ENCODE measurements at regions not wholly inside any gene's neighbourhood (a gene's known extent, or its start where the extent isn't known, plus 50 kb on each side); places are given as distances from the start of the nearest gene placed in this dataset.

DNA sequence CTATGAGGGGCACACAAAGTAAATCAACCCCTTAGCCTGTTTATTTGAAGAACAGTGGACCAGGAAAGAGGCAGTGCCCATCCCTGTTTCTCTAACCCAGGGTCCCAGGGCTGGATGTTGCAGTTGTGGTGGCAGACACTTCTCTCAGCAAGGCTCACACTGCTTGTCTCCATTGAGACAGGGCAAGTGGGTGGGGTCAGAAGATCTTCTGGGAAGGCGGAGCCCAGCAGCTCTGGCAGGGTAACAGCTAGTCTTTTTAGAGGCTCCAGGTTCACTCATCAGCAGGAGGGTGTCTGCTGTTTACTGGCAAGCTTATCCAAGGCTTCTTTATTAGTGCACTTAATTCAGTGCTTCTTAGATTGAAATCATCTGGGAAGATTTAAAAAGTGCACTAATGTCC, 659.8 kb upstream of the DIPK2B start:
- H3K4me3 ChIP-seq (ENCODE audit: control insufficient read depth, low read depth, low read length) = no peak overlapping the region
- DNase-seq (ENCODE audit: low read depth) = no peak
- TF ChIP-seq, protein P1, sequence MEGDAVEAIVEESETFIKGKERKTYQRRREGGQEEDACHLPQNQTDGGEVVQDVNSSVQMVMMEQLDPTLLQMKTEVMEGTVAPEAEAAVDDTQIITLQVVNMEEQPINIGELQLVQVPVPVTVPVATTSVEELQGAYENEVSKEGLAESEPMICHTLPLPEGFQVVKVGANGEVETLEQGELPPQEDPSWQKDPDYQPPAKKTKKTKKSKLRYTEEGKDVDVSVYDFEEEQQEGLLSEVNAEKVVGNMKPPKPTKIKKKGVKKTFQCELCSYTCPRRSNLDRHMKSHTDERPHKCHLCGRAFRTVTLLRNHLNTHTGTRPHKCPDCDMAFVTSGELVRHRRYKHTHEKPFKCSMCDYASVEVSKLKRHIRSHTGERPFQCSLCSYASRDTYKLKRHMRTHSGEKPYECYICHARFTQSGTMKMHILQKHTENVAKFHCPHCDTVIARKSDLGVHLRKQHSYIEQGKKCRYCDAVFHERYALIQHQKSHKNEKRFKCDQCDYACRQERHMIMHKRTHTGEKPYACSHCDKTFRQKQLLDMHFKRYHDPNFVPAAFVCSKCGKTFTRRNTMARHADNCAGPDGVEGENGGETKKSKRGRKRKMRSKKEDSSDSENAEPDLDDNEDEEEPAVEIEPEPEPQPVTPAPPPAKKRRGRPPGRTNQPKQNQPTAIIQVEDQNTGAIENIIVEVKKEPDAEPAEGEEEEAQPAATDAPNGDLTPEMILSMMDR (conservative IDR thresholded peaks at IDR 0.05; ENCODE audit: control insufficient read depth, insufficient read depth, low read depth, low read length) = no peak

DNA sequence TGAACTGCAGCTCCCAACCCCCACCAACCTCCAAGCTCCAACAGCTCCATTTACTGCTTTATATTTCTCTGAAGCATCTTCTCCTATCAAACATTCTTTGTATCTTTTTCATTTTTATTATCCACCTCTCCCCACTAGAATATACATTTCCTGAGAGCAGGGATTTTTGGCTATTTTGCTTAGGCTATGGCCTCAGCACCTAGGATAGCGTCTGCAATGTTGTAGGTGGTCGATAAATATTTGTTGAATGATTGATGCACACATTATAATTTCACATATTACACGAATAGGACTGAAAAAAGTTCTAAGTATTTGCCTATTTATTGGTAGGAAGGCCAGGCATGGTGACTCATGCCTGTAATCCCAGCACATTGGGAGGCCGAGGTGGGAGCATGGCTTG, 658.7 kb upstream of the DIPK2B start:
- TF ChIP-seq, protein P1 (conservative IDR thresholded peaks at IDR 0.05; ENCODE audit: control insufficient read depth, insufficient read depth, low read depth, low read length) = no peak
- no peak overlapping the region for H3K4me3 ChIP-seq (ENCODE audit: control insufficient read depth, low read depth, low read length)
- DNase-seq (ENCODE audit: low read depth) = no peak

DNA sequence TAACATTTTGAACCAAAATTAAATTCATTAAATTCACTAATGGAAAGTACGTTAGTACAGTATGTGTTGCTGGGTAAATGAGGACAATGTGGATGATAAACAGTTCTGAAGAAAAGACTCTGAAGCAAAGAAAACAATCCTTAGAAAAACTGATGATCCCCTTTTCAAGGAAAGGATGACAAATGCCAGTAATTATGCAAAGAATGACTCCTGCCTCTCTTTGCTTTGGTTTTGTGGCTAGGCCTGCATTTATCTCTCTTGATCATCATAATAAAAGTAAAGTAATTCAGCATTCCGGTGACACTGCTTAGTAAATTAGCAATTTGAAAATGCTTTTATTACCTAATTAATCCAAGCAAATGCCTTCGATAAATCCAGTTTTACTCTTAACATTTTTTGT, 652.2 kb upstream of the DIPK2B start:
- DNase-seq (ENCODE audit: low read depth) = peak; percentile 22
- TF ChIP-seq, protein P1 (conservative IDR thresholded peaks at IDR 0.05; ENCODE audit: control insufficient read depth, insufficient read depth, low read depth, low read length) = no peak
- no peak overlapping the region for H3K4me3 ChIP-seq (ENCODE audit: control insufficient read depth, low read depth, low read length)

DNA sequence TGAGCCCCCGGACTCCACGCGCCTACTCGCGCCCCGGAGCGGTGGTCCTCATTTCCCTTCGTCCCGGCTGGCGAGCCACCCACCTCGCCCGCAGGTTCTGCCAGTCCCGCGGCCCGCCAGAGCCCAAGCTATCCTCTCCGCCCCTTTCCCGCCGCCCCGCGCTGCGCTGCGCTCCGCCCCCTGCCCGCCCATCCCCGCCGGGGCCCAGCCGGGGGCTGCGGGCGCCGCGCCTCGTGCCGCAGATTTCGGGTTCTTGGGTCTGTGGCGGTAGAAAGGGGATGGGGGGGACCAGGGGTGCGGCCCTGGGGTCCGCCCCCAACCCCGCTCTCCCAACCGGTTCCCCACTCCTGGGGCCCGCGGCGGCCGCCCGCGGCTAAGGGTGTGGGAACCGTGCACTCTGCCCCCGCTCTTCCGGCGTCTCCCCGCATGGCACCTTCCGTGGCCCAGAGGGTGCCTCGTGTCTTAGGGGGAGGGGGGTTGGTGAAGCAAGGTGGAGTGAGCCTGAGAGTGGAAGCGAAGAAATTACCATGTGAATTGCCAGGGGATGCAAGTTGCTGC, 650.8 kb upstream of the DIPK2B start:
- DNase-seq (ENCODE audit: low read depth) = no peak
- TF ChIP-seq, protein P1 (conservative IDR thresholded peaks at IDR 0.05; ENCODE audit: control insufficient read depth, insufficient read depth, low read depth, low read length) = no peak
- peak overlapping the region; percentile 74 for H3K4me3 ChIP-seq (ENCODE audit: control insufficient read depth, low read depth, low read length)

DNA sequence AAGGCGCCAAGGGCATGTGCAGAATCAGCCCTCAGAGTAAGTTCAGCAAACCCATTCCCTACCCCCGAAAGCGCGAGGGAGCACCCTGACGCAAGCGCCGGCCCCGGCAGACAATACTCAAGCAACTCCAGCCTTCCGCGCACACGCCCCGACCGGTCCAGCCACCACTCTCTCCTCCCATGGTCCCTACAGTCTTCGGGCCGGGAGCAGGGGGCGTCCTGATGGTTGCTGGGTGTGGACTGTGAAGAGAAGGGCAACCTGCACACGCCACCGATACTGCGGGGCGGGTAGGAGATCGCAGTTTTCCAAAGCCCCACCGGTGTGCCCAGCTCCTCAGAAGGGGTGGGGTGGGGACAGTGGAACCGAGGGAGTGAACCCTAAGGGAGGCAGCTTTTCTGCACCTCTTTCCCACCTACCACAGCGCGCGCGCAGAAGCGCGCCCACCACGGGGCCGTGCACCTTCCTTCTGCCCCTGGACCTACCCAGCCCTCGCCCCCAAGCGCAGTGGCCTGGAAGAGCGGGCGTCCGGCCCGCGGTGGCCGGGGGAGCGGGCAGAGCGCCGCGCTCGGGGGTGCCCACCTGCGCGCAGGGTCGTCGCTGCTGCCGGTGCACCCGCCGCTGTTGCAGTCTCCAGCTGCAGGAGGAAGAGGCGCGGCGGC, 650.2 kb upstream of the DIPK2B start:
- DNase-seq (ENCODE audit: low read depth) = peak; percentile 25
- TF ChIP-seq, protein P1 (conservative IDR thresholded peaks at IDR 0.05; ENCODE audit: control insufficient read depth, insufficient read depth, low read depth, low read length) = no peak
- H3K4me3 ChIP-seq (ENCODE audit: control insufficient read depth, low read depth, low read length) = peak overlapping the region; percentile 74

DNA sequence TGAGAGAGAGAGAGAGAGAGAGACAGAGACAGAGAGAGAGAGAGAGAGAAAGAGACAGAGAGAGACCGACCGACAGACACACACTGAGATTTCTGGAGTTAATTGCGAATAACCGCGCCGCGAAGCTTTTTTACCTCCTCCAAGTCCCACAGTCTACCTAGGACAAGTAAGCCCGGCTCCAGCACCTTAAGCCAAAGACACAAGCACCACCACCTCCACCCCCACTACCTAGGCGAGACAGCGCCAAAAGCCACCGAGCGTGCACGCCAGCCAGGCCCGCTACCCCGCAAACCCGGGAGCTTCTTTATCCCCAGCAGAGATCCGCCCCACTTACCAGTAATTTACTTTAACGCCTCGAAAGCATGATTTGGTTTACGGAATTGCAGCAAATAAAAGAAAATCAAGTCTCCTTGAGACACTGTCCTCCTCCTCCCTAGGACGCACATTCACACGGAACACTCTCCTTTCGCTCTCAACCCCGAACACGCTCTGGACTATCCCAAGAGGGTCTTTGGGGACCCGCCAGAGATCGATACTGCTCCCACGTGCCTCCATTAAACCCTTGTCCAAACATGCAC, 649.6 kb upstream of the DIPK2B start:
- TF ChIP-seq, protein P1 (conservative IDR thresholded peaks at IDR 0.05; ENCODE audit: control insufficient read depth, insufficient read depth, low read depth, low read length) = no peak
- no peak for DNase-seq (ENCODE audit: low read depth)
- H3K4me3 ChIP-seq (ENCODE audit: control insufficient read depth, low read depth, low read length) = peak overlapping the region; percentile 74
